Neural progenitor cell (in vitro differentiated cells): ENCODE measurements at regions not wholly inside any gene's neighbourhood (a gene's known extent, or its start where the extent isn't known, plus 50 kb on each side); places are given as distances from the start of the nearest gene placed in this dataset.

Experiments
- DNase-seq: peaks from one replicate; pipeline ENCODE4 v3.0.0-alpha.2; 2016; ENCODE audit warnings: low spot score
- H2AFZ ChIP-seq: fragments of 200-600 bp; sonication (generic); replicated peaks from 2 replicates; pipeline ENCODE4 v1.6.1; 2016; ENCODE audit warnings: antibody characterized with exemption
- H3F3A ChIP-seq: fragments of 200-600 bp; sonication (generic); 2 replicates; pipeline ENCODE4 v1.6.1; 2016; ENCODE audit warnings: antibody characterized with exemption, low read depth
- H3K27ac ChIP-seq: fragments of 200-600 bp; sonication (generic); 2 replicates; pipeline ENCODE4 v1.5.1; 2016; ENCODE audit warnings: mild to moderate bottlenecking
- H3K27me3 ChIP-seq: fragments of 200-600 bp; sonication (generic); 2 replicates; pipeline ENCODE4 v1.6.1; 2016; ENCODE audit warnings: mild to moderate bottlenecking, moderate library complexity
- H3K36me3 ChIP-seq: fragments of 200-600 bp; sonication (generic); 2 replicates; pipeline ENCODE4 v1.5.1; 2016
- H3K4me1 ChIP-seq: fragments of 200-600 bp; sonication (generic); 2 replicates; pipeline ENCODE4 v1.6.1; 2016; ENCODE audit warnings: mixed run types
- H3K4me2 ChIP-seq: fragments of 200-600 bp; sonication (generic); 2 replicates; pipeline ENCODE4 v1.6.1; 2016
- H3K4me3 ChIP-seq: fragments of 200-600 bp; sonication (generic); 2 replicates; pipeline ENCODE4 v1.5.1; 2016
- H3K79me2 ChIP-seq: fragments of 200-600 bp; sonication (generic); 2 replicates; pipeline ENCODE4 v1.6.1; 2016; ENCODE audit warnings: low read depth
- H3K9ac ChIP-seq: fragments of 200-600 bp; sonication (generic); 2 replicates; pipeline ENCODE4 v1.6.1; 2016
- H3K9me3 ChIP-seq: fragments of 200-600 bp; sonication (generic); 2 replicates; pipeline ENCODE4 v1.5.1; 2016; ENCODE audit warnings: low read depth
- H4K20me1 ChIP-seq: fragments of 200-600 bp; sonication (generic); 2 replicates; pipeline ENCODE4 v1.6.1; 2016; ENCODE audit warnings: low read depth
- H3K27ac Mint-ChIP-seq: 3 replicates; pipeline ENCODE4 v1.8.0; 2021; ENCODE audit warnings: mixed read lengths
- H3K27me3 Mint-ChIP-seq: 2 replicates; pipeline ENCODE4 v1.8.0; 2022; ENCODE audit warnings: low read depth, mild to moderate bottlenecking, inconsistent platforms, moderate library complexity, mixed read lengths; ENCODE audit not compliant: insufficient read depth
- H3K36me3 Mint-ChIP-seq: 3 replicates; pipeline ENCODE4 v1.8.0; 2021; ENCODE audit warnings: mixed read lengths
- H3K4me1 Mint-ChIP-seq: 3 replicates; pipeline ENCODE4 v1.8.0; 2021; ENCODE audit warnings: mixed read lengths
- H3K4me3 Mint-ChIP-seq: 3 replicates; pipeline ENCODE4 v1.8.0; 2021; ENCODE audit warnings: mild to moderate bottlenecking, moderate library complexity, mixed read lengths
- H3K9me3 Mint-ChIP-seq: 3 replicates; pipeline ENCODE4 v1.8.0; 2020; ENCODE audit warnings: mixed read lengths
- EZH2 ChIP-seq: fragments of 200-600 bp; sonication (generic); IDR thresholded peaks from 2 replicates; pipeline ENCODE4 v1.6.1; 2017; ENCODE audit warnings: antibody characterized with exemption, mild to moderate bottlenecking, moderate library complexity
- EZH2phosphoT487 ChIP-seq: fragments of 200-600 bp; sonication (generic); IDR thresholded peaks from 2 replicates; pipeline ENCODE4 v1.6.1; 2017; ENCODE audit warnings: antibody characterized with exemption
- TF ChIP-seq, protein P1 (sequence below): fragments of 200-600 bp; sonication (generic); IDR thresholded peaks from 2 replicates; pipeline ENCODE4 v1.5.1; 2017; ENCODE audit warnings: antibody characterized with exemption, mild to moderate bottlenecking

DNA sequence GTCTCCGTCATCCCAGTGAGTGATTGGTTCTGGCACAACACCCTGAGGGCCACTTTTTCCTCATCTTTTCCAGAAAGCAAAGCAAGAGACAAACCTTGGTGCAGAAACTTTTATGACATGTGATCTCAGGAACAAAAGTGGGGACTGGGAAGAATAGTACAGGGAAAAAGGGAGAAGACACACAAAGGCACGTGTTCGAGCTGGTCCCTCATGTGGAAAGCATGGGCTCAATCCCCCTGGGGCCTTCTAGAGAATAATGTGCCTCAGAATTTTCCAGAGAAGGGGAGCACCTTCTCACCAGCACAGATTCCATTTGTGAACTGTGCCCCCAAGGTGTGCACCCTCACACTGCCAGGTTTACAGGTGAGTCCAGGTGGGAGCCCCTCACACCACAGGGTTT is 312.6 kb downstream of the FBXO15 start:
- H3K9ac ChIP-seq: no peak overlapping the region
- H3K4me1 Mint-ChIP-seq: peaks cover 2% of the 10 kb centered on the region
- H3K79me2 ChIP-seq: no peaks in the 10 kb centered on the region
- H3K27me3 Mint-ChIP-seq: peaks cover 3% of the 10 kb centered on the region
- no peaks in the 10 kb centered on the region for H3K9me3 ChIP-seq
- no peak overlapping the region for H3K4me3 ChIP-seq
- no peak overlapping the region for H2AFZ ChIP-seq
- no peak for DNase-seq
- H3K27me3 ChIP-seq: no peaks in the 10 kb centered on the region
- H3K27ac ChIP-seq: no peak overlapping the region
- no peak overlapping the region for H3K27ac Mint-ChIP-seq
- no peaks in the 10 kb centered on the region for H3K9me3 Mint-ChIP-seq
- no peaks in the 10 kb centered on the region for H3F3A ChIP-seq
- TF ChIP-seq EZH2phosphoT487 (no peak), EZH2 (no peak)
- TF ChIP-seq, protein P1, sequence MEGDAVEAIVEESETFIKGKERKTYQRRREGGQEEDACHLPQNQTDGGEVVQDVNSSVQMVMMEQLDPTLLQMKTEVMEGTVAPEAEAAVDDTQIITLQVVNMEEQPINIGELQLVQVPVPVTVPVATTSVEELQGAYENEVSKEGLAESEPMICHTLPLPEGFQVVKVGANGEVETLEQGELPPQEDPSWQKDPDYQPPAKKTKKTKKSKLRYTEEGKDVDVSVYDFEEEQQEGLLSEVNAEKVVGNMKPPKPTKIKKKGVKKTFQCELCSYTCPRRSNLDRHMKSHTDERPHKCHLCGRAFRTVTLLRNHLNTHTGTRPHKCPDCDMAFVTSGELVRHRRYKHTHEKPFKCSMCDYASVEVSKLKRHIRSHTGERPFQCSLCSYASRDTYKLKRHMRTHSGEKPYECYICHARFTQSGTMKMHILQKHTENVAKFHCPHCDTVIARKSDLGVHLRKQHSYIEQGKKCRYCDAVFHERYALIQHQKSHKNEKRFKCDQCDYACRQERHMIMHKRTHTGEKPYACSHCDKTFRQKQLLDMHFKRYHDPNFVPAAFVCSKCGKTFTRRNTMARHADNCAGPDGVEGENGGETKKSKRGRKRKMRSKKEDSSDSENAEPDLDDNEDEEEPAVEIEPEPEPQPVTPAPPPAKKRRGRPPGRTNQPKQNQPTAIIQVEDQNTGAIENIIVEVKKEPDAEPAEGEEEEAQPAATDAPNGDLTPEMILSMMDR: no peak
- H4K20me1 ChIP-seq: no peaks in the 10 kb centered on the region
- H3K4me2 ChIP-seq: no peak overlapping the region
- H3K36me3 Mint-ChIP-seq: no peaks in the 10 kb centered on the region
- no peaks in the 10 kb centered on the region for H3K36me3 ChIP-seq
- H3K4me3 Mint-ChIP-seq: no peak overlapping the region
- H3K4me1 ChIP-seq: no peaks in the 10 kb centered on the region

DNA sequence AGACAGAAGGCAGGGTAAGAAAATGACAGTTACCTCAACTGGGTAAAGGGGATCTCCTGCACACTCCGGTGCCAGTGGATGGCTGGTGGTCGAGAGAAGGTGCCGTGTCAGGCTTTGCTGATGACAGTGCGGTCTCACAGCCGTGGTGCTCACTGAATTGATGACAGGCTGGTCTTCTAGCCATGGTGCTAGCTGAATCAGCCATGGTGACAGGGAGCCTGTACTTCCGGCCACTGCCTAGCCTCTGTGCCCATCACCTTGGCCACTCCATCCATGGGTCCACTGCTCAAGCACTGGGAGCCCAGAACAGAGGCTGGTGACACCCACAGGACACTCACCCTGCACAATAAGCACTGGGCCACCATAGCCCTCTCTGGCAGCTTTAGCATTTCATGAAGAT is 315.9 kb downstream of the FBXO15 start:
- Histone ChIP-seq H3K27me3 (no peaks in the 10 kb centered on the region), H3K4me3 (no peak overlapping the region), H3K36me3 (no peaks in the 10 kb centered on the region), H3K4me2 (no peak overlapping the region), H3K9me3 (no peaks in the 10 kb centered on the region), H3K9ac (no peak overlapping the region), H4K20me1 (no peaks in the 10 kb centered on the region), H3K27ac (no peak overlapping the region), H3K79me2 (no peaks in the 10 kb centered on the region), H3F3A (no peaks in the 10 kb centered on the region), H3K4me1 (no peaks in the 10 kb centered on the region), H2AFZ (no peak overlapping the region)
- Mint-ChIP-seq H3K9me3 (no peaks in the 10 kb centered on the region), H3K4me3 (no peak overlapping the region), H3K27me3 (peaks cover 4% of the 10 kb centered on the region), H3K4me1 (peaks cover 6% of the 10 kb centered on the region), H3K36me3 (no peaks in the 10 kb centered on the region), H3K27ac (no peak overlapping the region)
- TF ChIP-seq EZH2 (no peak), EZH2phosphoT487 (no peak)
- TF ChIP-seq, protein P1: no peak
- DNase-seq: no peak

DNA sequence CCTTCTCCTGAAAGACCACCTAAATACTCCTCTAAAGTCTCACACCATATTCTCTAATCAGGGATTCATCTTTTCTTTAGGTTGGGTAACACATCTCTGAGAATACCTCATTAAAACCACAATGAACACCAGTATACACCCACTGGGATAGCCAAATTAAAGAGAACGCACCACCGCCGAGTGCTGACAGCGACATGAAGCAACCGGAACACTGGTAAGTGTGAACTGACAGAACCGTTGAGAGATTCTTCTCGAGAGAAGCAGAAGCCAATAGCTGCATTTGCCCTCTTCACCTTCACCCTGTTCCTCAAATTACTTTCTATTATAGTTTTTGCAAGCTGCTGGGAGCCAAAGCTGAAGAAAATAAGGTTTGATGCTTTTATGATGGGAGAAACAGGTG is 318.5 kb downstream of the FBXO15 start:
- no peak for DNase-seq
- Histone ChIP-seq H3K36me3 (no peaks in the 10 kb centered on the region), H3K79me2 (no peaks in the 10 kb centered on the region), H3K4me1 (no peaks in the 10 kb centered on the region), H4K20me1 (no peaks in the 10 kb centered on the region), H3K27ac (no peak overlapping the region), H3K9me3 (no peaks in the 10 kb centered on the region), H3K27me3 (no peaks in the 10 kb centered on the region), H3K4me2 (no peak overlapping the region), H3K9ac (no peak overlapping the region), H3K4me3 (no peak overlapping the region), H3F3A (no peaks in the 10 kb centered on the region), H2AFZ (no peak overlapping the region)
- Mint-ChIP-seq H3K4me3 (no peak overlapping the region), H3K27me3 (peaks cover 4% of the 10 kb centered on the region), H3K27ac (no peak overlapping the region), H3K36me3 (no peaks in the 10 kb centered on the region), H3K9me3 (no peaks in the 10 kb centered on the region), H3K4me1 (peaks cover 6% of the 10 kb centered on the region)
- TF ChIP-seq EZH2 (no peak), EZH2phosphoT487 (no peak)
- TF ChIP-seq, protein P1: no peak

DNA sequence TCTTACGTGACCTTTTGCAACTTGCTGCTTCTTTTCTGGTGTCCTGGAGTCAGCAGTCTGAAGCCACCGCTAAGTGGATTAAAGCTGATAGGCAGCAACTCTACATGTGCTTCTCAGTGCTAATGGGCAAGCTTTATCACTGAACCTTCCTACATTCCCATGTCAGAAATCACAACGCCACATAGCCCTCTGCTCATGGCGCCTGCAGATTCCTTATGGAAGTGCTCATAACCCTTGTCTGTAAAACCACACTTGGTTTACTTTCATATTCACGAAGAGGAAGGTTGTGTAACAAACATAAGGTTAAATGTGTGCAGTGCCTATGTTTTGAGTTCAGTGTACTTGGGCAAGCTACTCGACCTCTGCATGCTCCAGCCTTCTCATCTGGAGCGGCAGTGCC is 319.8 kb downstream of the FBXO15 start:
- no peak overlapping the region for H3K4me2 ChIP-seq
- no peak overlapping the region for H3K4me3 Mint-ChIP-seq
- peaks cover 6% of the 10 kb centered on the region for H3K4me1 Mint-ChIP-seq
- no peaks in the 10 kb centered on the region for H3F3A ChIP-seq
- no peak for DNase-seq
- no peaks in the 10 kb centered on the region for H3K9me3 Mint-ChIP-seq
- no peak overlapping the region for H3K4me3 ChIP-seq
- H3K36me3 ChIP-seq: no peaks in the 10 kb centered on the region
- H3K9ac ChIP-seq: no peak overlapping the region
- no peaks in the 10 kb centered on the region for H4K20me1 ChIP-seq
- TF ChIP-seq EZH2 (no peak), EZH2phosphoT487 (no peak)
- TF ChIP-seq, protein P1: no peak
- H3K27me3 Mint-ChIP-seq: peaks cover 4% of the 10 kb centered on the region
- no peaks in the 10 kb centered on the region for H3K27me3 ChIP-seq
- no peaks in the 10 kb centered on the region for H3K79me2 ChIP-seq
- H3K27ac Mint-ChIP-seq: no peak overlapping the region
- no peaks in the 10 kb centered on the region for H3K9me3 ChIP-seq
- H3K27ac ChIP-seq: no peak overlapping the region
- H3K4me1 ChIP-seq: no peaks in the 10 kb centered on the region
- H3K36me3 Mint-ChIP-seq: no peaks in the 10 kb centered on the region
- no peak overlapping the region for H2AFZ ChIP-seq
